ENCODE measurements at regions not wholly inside any gene's neighbourhood (a gene's known extent, or its start where the extent isn't known, plus 50 kb on each side); places are given as distances from the start of the nearest gene placed in this dataset.
"Not testable (repeated sequence)": the region's sequence is repeated elsewhere in the genome, so short reads cannot be mapped to it uniquely, and the experiment has no call there.

DNA sequence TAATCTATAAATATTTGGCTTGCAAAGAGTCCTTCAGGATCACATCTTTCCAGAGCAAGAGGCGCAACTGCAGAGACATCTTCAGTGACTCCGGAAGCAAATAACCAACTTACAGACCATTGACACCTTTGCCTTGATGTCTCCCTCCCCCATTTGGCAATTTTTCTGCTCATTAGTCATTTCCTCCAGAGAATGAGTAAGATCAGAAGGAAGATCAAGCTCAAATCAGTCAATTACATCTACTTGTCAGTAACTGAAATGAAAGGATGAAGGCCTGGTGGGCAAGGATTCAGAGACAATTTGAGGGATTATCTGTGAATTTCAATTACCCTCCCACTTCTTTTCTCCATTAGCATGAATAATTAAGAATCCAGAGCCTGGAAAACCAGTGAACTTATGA is 665.6 kb upstream of the CPEB2 start:
- no peak for DNase-seq

DNA sequence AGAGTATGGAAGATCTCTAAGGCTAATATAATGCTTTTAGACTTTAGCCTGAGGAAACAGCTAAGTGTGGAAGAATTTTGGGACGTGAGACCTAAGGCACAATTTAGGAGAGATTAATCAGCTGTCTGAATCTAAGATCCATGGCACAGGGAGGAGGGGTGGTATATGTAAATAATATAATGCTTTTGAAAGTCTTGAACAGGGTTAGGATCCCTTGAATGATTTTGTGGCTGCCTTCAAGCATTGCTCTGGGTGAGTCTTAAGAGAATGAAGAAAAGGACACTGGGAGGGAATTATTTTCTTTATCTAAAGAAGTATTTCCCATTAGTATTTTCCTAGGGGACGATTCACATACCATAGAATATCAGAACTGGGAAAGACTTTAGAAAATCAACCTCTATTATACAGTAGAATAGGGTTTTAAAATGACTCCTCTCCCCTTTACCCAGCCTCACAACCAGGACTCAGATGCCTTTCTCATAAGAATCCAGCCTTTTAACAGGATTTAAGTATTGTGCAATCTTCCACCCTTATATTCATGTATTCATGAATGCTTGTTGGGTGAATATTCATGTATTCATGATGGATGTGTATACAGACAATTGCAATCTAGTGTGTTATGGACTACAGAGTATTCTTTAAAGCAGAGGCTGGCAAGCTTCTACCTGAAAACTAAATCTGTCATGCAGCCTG is 664.2 kb upstream of the CPEB2 start:
- DNase-seq: no peak

DNA sequence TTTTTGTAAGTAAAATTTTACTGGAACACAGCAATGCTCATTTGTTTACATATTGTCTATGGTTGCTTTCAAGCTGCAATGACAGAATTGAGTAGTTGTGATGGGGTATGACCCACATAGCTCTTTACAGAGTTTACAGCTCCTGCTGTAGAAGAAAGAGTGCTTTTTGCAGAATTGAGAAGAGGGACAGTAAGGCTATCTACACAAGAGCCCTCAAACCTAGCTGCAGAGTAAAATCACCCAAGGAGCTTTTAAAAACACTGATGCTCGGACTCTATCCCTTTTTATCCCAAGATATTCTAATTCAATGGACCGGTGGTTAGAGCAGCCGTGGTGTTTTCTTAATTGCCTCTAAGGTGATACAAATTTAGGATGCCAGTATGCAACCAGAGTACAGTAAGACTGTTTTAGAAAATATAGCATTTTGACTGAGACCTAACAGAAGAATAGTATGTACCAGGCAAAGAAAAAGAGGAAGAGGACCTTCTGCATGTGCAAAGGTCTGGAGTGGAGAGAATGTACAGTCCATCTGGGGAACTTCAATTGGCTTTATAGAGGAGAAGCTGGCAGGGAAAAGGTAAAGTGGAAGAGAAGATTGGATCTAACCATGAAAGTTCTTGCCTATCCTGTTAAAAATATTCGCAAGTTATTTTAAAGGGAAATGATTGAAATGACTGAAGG is 663.6 kb upstream of the CPEB2 start:
- no peak for DNase-seq

DNA sequence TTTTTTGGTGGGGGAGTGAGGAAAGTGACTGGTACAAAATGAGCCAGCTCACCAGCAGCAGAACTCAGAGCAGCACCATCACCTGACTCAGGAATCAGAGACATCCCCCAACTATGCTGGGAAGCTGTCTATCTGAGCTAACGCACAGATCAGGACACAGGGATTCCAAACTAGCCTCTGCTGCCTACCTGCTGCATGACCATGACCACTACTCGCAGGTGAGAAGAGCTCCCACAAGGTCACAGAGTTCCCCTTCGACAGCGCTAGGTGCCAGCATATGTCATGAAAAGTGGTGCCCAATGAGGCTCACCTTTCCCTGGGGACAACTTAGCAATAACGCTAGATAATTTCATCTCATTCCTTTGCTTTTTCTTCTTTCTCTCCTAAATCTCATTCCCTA is 662.6 kb upstream of the CPEB2 start:
- DNase-seq: no peak

DNA sequence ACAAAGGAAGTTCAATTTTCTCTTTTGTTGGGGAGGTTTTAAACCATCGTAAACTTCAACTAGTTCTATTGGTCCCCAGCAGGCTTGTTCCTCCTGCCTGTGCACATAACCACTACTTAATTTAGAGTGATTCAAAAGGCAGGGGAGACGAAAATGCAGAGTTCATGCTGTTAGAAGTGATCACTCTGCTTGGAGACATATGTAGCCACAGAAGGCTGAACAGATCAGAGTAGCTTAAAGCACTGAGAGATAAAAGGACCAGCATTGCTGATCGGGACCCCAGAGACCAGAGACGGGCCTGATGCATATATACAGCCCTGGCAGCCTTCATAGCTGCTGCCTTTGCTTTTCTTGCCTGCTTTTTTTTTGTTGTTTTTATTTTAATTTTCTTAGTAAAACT is 662.0 kb upstream of the CPEB2 start:
- no peak for DNase-seq

DNA sequence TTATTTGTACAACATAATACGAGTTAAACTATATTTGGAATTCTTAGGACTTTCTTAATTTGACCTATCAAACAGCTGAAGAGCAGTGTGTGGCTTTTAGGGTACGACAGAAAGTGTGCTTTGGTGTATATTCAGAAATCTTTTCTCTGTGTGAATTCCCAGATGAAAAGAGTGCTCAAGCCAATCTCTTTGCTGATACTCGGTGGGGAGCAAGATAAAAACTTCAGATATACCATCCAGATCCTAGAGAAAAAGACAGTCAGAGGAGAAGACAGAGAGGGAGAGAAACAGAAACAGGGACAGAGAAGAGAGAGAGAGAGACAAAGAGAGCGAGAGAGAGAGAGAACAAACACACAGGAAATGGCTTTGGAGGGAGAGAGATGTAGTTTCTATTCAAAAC is 658.3 kb upstream of the CPEB2 start:
- DNase-seq: no peak

DNA sequence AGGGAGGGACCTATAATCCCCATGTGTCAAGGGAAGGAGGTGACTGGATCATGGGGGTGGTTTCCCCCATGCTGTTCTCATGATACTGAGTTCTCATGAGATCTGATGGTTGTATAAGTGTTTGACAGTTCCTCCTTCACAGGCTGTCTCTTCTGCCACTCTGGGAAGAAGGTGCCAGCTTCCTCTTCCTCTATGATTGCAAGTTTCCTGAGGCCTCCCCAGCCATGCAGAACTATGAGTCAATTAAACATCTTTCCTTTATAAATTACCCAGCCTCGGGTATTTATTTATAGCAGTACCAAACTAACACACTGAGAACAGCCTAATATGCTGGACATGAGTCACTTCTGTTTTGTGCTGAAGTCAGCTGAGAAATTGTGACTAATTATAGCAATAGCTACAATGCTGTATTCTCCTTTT is 656.9 kb upstream of the CPEB2 start:
- no peak for DNase-seq

DNA sequence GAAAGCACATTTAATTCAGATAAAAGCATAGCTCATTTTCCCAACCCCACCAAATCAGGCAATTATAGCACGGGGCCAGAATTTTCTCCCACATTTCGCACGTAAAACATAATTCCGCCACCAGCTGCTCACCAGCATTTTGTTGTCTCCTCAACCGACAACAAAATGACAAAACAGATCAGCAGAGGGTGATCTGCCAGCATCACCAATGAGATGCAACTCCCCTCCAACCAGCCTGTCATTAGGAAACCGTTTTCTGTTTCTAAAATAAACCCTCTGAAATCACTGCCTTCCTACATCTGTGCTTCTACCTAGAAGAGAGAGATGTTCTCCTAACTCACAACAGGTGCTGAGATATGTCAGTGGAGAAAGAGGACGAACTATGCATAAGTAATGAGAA is 654.8 kb upstream of the CPEB2 start:
- DNase-seq: no peak

DNA sequence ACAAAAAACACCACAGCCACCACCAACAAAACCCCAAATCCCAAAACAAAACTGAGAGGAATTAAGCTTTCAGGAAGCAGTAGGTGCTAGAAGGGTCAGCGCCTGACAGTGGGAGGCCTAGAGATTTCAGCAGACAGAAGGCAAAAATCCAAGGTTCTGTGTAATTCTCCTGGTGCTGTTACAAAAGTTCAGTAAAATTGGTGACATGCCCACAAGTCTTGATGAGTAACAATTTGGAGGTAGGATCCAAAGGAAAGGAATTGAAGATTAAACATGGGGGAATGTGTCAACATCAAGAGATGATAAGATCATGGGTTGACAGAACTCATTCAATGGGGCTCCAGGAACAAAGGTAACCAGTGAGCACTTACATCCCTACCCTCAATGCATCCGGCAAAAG is 653.8 kb upstream of the CPEB2 start:
- DNase-seq: no peak

DNA sequence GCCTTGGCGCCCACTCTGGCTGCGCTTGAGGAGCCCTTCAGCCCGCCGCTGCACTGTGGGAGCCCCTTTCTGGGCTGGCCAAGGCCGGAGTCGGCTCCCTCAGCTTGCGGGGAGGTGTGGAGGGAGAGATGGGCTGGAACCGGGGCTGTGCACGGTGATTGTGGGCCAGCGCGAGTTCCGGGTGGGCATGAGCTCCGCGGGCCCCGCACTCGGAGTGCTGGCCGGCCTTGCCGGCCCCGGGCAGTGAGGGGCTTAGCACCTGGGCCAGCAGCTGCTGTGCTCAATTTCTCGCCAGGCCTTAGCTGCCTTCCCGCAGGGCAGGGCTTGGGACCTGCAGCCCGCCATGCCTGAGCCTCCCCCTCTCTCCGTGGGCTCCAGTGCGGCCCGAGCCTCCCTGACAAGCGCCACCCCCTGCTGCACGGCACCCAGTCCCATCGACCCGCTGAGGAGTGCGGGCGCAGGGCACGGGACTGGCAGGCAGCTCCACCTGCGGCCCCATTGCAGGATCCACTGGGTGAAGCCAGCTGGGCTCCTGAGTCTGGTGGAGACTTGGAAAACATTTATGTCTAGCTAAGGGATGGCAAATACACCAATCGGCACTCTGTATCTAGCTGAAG is 643.6 kb upstream of the CPEB2 start:
- not testable (repeated sequence) for DNase-seq

DNA sequence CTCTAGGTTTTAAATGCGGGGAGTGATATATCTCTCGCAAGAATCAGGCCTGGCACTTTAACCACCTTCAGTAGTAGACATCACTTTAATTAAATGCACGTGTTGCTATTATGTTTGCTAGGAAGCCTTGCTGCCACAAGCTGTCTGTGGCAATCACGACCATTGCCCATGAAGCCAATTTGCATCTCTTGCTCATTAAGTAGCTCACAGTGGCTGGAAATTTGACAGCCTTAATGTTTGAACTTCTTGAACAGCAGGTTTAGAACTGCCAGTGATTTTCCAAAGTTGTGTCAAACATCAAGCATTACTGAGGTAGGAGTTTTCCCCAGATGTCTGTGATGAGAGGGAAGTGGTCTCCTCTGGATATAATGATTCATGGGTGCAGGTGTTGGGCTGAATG is 642.3 kb upstream of the CPEB2 start:
- DNase-seq: no peak

DNA sequence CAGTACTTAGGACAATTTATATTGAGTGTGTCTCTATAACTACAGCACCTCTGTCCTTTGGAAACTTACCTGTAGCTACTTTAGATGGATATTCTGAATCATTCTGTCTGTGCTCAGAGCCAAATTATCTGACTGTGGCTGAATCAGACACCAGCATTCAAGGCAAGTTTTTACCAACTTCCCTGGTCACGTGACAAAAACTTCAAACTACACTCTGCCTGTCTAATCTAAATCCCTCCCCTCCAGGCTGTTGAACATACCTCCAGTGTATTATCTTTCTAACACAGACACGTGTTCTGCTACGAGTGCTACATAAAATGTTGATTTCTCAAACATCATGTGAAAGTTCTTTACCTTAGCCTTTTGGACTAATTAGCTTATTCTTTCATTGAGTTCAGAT is 641.2 kb upstream of the CPEB2 start:
- DNase-seq: no peak

DNA sequence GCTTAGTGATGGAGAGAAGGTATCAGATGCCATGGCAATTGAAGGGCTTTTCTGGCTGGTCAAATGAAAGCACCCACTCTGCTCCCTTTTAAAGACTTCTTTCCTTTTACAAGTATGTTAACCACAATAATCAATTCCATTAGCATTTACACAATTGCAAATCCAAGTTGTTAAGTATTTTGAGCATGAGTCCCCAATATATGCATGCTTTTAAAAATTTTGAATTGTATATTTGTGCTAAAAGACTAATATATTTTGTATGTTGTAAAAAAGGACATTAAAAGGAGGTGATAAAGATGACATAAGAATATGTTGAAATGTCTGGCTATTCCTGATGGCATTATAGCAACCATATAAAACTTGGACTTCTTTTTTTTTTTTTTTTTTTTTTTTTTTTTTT is 639.9 kb upstream of the CPEB2 start:
- no peak for DNase-seq

DNA sequence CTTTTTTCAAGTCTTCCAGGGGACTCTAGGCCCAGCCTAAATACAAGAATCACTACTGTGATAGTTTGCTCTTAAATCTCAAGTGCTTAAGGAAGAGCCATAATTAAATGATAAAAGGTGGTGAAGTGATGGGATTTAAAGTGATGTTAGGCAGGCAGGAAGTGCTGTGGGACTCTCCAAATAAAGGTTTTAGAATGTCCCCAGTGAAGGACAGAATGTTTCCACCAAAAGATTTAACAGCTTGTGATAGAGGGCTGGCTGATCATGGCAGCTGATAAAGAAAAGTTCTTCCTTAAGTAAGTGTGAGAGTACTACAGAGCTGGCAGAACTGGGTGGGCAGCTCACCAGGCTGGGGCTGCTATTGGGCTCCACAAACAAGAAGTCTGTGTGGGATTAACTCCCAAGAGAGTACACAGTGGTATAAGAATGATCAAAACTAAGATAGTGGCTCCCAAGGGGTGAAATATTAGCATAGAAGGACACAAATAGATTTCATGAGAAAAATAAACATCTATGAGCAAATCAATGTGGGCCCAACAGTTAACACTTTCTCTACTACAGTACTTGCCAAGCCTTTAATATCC is 637.2 kb upstream of the CPEB2 start:
- no peak for DNase-seq

DNA sequence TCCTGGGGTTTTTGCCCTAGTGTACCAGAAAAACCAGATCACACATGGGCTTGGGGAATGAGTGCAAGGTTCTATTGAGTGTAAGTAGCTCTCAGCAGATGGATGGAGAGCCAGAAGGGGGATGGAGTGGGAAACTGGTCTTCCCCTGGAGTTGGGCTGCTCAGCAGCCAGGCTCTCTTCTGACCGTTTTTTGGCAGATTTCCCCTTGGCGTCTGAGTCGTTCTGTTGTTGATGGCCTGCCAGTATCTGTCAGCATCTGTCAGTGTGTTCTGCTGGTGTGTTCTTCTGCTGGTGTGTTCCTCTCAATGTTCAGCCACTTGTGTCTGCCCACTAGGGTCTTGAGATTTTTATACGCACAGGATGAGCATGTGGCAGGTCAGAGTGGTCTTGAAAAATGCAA is 633.9 kb upstream of the CPEB2 start:
- no peak for DNase-seq

DNA sequence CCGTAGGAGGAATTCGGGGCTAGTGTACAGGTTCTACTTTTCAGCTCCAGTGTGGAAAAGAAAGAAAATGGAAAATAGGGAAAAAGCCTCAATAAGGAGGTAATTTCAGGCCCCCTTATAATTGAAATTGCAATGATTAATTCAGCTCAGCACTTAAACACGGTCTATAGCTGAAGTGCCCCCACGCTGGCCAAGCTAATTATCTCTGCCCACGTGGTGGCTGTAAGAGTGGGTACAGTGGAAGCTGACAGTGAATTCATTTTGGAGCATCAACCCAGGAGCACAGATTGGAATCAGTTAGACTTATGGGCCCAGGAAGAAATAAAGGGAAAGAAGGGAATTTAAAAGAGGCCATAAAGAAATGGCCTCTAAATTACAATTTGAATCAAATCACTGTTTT is 631.1 kb upstream of the CPEB2 start:
- DNase-seq: no peak

DNA sequence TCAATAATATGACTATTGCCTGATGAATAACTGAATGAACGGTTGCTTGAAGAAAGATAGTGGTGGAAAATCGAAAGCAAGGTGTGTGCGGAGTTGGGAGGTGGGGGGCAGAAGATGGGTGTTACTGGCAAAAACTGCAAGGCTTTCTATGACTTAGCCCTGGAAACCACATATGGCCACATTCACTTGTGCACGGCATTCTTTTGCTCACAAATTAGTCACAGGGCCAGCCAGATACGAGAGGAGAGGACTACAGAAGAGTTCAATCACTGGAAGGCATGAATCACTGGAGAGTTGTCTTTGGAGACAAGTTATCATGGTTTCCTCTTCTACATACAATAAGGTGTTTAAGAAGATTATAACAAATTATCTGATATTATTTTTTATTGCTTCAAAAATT is 626.5 kb upstream of the CPEB2 start:
- DNase-seq: no peak

DNA sequence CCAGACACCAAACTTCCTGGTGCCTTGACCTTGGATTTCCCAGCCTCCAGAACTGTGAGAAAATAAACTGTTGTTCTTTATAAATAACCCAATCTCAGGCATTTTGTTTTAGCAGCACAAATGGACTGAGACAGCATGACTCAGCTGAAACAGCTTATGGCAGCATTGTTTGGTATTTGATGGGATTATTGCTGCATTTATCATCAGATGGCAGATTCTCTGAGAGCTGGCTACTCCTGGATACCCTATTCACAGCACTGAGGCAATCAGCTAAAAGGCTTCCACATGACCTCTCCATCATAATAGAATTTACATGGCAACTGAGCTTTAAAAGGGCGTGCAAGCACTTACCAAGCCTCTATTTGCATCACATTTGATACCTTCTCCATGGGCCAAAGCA is 623.1 kb upstream of the CPEB2 start:
- no peak for DNase-seq

DNA sequence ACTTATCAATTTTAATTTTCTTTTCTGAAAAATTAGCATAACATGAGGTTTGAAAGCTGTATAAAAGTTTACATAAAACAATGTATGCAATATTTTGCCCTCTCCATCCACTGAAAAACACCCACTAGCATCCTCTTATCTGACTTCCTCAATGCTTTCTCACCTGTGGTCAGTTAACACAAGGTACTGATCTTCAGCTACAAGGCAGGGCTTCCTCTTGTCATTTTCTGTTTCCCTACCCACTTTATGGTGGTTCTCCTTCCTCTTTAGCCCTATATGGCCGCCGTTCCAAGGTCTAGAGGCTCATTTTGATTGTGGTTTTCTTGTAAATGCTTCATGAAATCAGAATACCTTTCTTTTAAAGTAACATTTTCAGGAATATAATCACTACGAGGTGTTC is 618.6 kb upstream of the CPEB2 start:
- DNase-seq: no peak

DNA sequence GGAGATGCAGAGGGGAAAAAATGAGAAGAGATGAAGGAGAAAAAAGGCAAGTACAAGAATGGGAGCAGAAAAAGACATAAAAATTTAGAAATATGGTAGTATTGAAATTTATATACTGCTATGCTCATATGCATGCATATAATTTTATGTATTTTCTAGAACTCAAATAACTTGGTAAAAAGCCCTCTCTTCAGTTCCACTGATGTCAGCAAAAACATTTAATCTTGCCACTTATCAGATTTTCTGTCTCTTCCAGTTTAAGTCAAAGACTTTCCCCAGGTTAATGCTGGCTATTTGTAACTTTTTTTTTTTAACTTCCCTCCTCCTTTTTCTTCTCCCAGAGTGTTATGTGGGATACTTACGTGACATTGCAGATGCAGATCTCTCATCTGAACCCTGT is 617.5 kb upstream of the CPEB2 start:
- DNase-seq: no peak

DNA sequence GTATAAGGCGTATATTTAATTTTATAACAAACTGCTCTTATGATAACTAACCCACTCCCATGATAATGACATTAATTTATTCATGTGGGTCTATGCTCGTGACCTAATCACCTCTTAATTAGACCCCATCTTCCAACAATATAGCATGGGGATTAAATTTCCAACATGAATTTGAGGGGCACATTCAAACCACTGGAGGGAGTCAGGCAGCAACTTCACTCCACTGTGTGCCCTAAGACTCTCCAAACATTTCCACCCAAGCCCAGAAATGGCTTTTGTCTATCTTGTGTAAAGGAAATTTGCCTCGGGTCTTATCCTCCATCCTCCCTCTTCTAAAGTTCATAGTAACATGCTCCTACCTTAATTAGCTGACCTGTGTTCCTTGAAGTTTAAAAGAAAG is 616.1 kb upstream of the CPEB2 start:
- DNase-seq: no peak

DNA sequence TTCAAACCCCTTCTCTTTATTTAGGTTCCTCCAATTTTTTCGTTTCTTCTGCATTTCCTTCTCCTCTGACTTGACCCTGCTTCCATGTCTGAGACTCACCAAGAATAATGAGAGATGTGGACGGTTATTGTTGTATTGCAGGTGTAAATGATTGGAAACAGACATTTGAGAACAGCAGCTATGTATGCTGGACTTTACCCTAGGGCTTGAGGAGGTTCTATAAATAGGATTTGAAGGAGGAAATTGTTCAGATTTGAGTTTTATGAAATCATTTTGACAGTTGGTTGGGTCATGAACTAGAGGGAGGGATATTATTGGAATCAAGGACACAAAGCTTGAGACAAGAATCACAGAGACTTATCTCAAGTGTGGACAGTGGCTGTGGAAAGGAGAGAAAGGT is 614.6 kb upstream of the CPEB2 start:
- no peak for DNase-seq

DNA sequence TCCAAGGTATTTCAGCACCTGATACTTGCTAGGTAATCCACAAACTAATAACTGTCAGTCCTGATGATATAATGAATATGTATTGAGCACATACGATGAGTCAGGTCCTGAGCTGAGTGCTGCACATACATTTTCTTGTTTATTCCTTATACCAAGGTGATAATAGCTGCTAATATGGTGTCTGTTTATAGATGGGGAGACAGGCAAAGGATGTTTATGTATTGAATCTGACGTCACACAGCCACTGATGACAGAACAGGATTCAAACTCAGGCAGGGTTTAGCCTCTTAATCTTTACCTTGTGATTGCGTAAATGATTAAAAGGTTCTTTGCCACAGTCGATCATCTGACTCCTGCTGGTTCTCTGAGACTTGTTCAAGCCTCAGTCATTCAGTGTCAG is 609.9 kb upstream of the CPEB2 start:
- DNase-seq: no peak

DNA sequence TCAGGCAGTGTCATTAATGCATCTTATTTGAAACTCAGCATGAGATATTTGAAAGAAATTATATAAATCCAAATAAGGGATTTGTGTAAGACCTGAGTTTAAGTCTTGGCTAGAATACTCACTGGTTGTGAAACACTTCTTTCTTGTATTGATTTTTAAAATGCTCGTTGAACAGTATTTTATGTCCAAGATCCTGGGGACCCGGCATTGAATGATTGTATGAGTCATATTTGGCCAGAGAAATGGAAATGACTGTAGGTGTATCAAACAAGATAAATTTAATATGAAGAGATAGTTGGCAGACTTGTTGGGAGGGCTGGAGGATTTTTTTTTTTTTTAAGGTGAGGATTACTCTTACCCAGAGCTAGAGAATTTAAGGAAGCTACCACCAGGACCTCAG is 606.1 kb upstream of the CPEB2 start:
- DNase-seq: no peak
